ENCODE measurements at regions not wholly inside any gene's neighbourhood (a gene's known extent, or its start where the extent isn't known, plus 50 kb on each side); places are given as distances from the start of the nearest gene placed in this dataset.

DNA sequence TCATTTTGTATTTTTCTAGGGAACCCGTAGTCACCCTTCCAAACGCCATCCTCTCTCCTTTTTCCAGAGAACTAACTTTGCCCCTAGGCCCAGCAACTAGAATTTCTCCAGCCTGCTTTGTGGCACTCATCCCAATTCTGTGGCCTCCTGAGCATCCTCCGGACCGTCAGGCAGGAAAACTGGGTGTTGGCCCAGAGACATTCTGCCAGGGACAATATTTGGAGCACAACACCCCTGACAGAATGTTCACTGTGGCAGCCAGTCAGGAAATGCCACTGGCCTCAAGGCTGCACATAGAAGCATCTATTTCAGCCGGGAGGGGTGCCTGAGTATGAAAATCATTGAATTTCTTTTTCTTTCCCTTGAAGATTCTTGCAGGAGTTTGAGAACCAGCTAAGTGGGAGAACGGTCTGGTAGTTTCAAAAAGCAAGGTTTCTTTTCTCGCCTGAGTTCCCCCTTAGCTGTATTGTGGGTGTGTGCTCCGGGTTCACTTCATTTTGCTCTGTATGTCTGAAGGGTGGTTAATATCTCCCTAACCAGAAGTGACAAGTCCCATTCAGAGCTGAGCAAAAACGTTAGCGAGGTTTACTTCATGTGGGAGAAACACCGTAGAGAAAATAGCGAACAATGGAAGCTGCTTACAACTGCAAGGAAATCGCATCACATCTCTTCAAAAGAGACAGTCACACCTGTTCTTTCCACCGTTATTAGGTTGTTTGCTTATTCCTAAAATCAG, 108.1 kb upstream of the TPM1 start:
- Mint-ChIP-seq H3K27me3 (ENCODE audit: low read depth, poor library complexity) (no peaks in the 10 kb centered on the region), H3K4me1 (peaks cover 12% of the 10 kb centered on the region), H3K36me3 (ENCODE audit: low read depth) (no peaks in the 10 kb centered on the region), H3K27ac (no peak overlapping the region), H3K9me3 (no peaks in the 10 kb centered on the region), H3K4me3 (no peak overlapping the region)
- TF ChIP-seq, protein P1, sequence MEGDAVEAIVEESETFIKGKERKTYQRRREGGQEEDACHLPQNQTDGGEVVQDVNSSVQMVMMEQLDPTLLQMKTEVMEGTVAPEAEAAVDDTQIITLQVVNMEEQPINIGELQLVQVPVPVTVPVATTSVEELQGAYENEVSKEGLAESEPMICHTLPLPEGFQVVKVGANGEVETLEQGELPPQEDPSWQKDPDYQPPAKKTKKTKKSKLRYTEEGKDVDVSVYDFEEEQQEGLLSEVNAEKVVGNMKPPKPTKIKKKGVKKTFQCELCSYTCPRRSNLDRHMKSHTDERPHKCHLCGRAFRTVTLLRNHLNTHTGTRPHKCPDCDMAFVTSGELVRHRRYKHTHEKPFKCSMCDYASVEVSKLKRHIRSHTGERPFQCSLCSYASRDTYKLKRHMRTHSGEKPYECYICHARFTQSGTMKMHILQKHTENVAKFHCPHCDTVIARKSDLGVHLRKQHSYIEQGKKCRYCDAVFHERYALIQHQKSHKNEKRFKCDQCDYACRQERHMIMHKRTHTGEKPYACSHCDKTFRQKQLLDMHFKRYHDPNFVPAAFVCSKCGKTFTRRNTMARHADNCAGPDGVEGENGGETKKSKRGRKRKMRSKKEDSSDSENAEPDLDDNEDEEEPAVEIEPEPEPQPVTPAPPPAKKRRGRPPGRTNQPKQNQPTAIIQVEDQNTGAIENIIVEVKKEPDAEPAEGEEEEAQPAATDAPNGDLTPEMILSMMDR (IDR thresholded peaks at IDR 0.05): no peak
- no peak for DNase-seq

DNA sequence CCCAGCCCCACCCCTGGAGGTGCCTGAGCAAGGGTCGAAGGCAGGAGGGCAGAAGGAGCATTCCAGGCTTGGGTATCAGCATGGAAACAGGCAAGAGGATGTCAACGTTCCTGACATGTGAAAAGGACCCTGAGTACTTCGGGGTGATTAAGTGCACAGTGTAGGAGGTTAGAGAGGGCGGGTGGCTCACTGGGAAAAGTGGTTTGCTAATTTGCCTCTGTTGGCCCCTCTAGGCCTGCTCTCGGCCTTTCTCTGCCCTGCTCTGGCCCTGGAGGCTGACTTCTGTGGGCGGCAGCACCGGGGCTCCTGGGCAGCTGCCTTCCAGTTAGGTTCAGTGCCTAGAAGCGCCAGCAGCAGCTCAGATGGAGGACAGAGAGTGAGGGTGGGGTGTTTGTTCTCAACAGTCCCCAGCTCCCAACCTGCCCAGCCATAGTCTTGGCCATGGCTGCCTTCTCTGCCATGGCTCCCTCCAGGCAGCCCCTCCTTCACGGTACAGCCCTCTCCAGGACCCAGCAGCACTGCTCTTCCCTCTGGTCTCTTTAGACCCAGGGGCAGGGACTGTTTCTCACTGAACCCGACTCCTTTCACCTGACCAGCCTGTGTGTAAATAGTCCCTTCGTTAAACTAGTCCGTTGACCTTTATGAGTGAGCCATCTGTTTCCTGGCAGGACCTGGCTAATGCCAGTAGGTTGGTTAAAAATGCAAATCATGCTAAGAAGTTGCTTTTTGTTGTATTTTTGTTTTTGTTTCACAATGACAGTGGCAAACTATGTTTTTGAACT, 107.1 kb upstream of the TPM1 start:
- Mint-ChIP-seq H3K27ac (peak overlapping the region; percentile 78), H3K27me3 (ENCODE audit: low read depth, poor library complexity) (no peaks in the 10 kb centered on the region), H3K4me1 (peaks cover 18% of the 10 kb centered on the region), H3K36me3 (ENCODE audit: low read depth) (no peaks in the 10 kb centered on the region), H3K9me3 (no peaks in the 10 kb centered on the region), H3K4me3 (no peak overlapping the region)
- TF ChIP-seq, protein P1 (IDR thresholded peaks at IDR 0.05): no peak
- DNase-seq: no peak

DNA sequence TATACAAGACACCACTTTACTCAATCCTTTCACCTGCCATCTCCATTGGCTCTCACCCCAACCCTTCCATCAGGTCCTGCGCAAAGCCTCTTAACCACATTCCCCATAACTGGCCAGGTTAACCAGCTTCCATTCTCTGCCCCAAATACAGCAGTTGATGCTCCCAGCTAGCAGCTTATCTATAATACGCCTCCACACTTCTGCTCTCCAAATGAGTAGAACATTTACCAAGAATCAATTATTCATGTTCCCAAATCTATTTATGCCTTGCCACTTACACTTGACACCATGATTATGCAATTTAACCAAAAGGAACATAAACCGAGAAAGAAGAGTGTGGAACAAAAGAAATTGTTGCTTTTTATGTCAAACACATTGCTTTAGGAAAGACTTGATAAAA, 103.7 kb upstream of the TPM1 start:
- TF ChIP-seq, protein P1 (IDR thresholded peaks at IDR 0.05): no peak
- peaks cover 42% of the 10 kb centered on the region for H3K4me1 Mint-ChIP-seq

DNA sequence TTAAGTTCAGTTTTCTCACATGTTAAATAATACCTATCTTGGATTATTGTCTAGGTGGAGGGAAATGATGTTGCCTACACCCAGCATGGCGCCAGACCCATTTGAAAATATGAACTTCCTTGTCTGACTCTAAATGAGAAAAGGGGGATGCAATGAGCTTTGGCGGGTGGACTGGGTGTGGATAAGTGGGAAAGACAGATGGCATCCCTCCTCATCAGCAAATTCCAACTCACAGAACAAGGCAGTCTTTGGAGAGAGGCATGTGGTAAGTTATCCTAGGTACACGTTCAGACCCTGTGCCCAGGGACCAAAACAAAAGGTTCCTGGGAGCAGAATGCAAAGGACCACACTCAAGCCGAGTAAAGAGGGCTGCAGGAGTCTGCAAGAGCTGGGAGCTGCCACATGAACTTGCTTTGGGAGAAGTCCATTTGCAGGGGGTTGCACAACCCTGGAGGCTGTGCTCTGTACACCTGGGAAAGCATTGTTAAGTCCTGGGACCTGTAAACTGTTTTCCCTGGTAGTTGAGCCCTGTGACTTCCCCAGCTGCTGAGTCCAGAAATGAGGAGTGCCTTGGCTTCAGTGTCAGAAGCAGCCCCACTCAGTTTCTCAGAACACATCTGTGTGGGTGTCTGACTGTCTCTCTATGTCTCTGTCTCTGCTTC, 102.3 kb upstream of the TPM1 start:
- H3K36me3 Mint-ChIP-seq (ENCODE audit: low read depth): no peaks in the 10 kb centered on the region
- no peak for DNase-seq
- no peaks in the 10 kb centered on the region for H3K9me3 Mint-ChIP-seq
- H3K4me3 Mint-ChIP-seq: no peak overlapping the region
- H3K27me3 Mint-ChIP-seq (ENCODE audit: low read depth, poor library complexity): no peaks in the 10 kb centered on the region
- H3K27ac Mint-ChIP-seq: no peak overlapping the region
- H3K4me1 Mint-ChIP-seq: peaks cover 38% of the 10 kb centered on the region
- TF ChIP-seq, protein P1 (IDR thresholded peaks at IDR 0.05): no peak

More for the DNA sequence above, 103.7 kb upstream of the TPM1 start:
- H3K9me3 Mint-ChIP-seq: no peaks in the 10 kb centered on the region
- no peaks in the 10 kb centered on the region for H3K27me3 Mint-ChIP-seq (ENCODE audit: low read depth, poor library complexity)
- no peaks in the 10 kb centered on the region for H3K36me3 Mint-ChIP-seq (ENCODE audit: low read depth)
- H3K4me3 Mint-ChIP-seq: no peak overlapping the region
- no peak for DNase-seq
- no peak overlapping the region for H3K27ac Mint-ChIP-seq

DNA sequence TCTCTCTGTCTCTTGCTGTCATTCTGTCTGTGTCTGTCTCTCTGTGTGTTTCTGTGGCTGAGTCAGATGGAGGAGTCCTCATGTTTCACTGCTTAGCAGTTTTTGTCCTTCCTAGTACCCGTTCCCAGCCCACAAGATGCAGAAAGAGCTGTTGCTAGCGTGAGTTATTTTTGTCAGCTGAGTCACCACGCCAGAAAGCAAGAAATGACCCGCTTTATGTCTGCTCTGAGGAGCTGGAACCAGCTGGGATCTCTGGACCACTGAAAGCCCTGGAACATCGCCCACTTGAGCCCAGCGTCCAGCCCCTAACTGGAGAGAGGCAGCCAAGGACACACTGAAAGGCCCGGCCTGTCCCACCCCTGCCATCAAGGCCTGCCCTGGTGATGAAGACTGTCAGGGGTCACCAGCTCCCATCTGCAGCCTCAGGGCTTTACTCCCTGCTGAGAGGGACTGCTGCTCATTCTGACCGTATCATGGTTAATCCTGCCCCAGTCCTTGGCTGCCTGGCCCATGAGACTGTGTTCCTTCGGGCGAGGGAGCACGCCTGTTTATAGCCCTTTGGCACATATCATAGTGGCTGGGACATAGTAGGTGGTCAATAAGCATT, 101.7 kb upstream of the TPM1 start:
- no peak for DNase-seq
- Mint-ChIP-seq H3K27me3 (ENCODE audit: low read depth, poor library complexity) (peaks cover 2% of the 10 kb centered on the region), H3K27ac (no peak overlapping the region), H3K4me3 (no peak overlapping the region), H3K9me3 (no peaks in the 10 kb centered on the region), H3K36me3 (ENCODE audit: low read depth) (no peaks in the 10 kb centered on the region), H3K4me1 (peaks cover 32% of the 10 kb centered on the region)
- TF ChIP-seq, protein P1 (IDR thresholded peaks at IDR 0.05): no peak
